ENCODE measurements at regions not wholly inside any gene's neighbourhood (a gene's known extent, or its start where the extent isn't known, plus 50 kb on each side); places are given as distances from the start of the nearest gene placed in this dataset.

DNA sequence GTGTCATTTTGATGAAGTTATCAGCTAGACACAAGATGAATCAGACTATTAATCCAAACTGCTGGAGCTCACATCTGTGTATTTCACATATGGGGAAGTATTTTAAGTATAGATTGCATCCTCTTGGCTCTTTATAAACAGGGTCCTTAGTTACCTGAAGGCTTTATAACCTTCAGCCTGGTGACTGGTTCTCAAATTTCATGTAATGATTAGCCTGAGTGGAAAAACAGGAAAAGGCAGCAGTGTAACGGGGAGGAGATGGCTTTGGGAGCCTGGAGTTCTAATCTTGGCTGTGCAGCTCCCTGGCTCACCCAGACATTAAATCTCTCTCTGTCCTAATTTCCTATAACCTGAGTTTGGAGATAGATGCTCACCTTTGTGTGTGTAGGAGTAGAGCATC lies 103.8 kb upstream of the HPF1 start:
- Histone ChIP-seq H3K9me3 (no peaks in the 10 kb centered on the region), H3K36me3 (no peaks in the 10 kb centered on the region), H3K27me3 (peaks cover 0 to 3% (median 0%) of the 10 kb centered on the region in 4 donors), H3K4me3 (no peak overlapping the region), H3K4me1 (no peaks in the 10 kb centered on the region), H3K27ac (no peak overlapping the region)
- DNase-seq = no peak
- intact Hi-C loops (cut with DNase I) = no loop called here
- TF ChIP-seq POLR2A (IDR thresholded peaks at IDR 0.05) = no peak
- TF ChIP-seq, protein P1, sequence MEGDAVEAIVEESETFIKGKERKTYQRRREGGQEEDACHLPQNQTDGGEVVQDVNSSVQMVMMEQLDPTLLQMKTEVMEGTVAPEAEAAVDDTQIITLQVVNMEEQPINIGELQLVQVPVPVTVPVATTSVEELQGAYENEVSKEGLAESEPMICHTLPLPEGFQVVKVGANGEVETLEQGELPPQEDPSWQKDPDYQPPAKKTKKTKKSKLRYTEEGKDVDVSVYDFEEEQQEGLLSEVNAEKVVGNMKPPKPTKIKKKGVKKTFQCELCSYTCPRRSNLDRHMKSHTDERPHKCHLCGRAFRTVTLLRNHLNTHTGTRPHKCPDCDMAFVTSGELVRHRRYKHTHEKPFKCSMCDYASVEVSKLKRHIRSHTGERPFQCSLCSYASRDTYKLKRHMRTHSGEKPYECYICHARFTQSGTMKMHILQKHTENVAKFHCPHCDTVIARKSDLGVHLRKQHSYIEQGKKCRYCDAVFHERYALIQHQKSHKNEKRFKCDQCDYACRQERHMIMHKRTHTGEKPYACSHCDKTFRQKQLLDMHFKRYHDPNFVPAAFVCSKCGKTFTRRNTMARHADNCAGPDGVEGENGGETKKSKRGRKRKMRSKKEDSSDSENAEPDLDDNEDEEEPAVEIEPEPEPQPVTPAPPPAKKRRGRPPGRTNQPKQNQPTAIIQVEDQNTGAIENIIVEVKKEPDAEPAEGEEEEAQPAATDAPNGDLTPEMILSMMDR (IDR thresholded peaks at IDR 0.05) = no peak
- 13 to 14% methylated on average over 1 of the region's 1 CpG for WGBS, 2 donors

DNA sequence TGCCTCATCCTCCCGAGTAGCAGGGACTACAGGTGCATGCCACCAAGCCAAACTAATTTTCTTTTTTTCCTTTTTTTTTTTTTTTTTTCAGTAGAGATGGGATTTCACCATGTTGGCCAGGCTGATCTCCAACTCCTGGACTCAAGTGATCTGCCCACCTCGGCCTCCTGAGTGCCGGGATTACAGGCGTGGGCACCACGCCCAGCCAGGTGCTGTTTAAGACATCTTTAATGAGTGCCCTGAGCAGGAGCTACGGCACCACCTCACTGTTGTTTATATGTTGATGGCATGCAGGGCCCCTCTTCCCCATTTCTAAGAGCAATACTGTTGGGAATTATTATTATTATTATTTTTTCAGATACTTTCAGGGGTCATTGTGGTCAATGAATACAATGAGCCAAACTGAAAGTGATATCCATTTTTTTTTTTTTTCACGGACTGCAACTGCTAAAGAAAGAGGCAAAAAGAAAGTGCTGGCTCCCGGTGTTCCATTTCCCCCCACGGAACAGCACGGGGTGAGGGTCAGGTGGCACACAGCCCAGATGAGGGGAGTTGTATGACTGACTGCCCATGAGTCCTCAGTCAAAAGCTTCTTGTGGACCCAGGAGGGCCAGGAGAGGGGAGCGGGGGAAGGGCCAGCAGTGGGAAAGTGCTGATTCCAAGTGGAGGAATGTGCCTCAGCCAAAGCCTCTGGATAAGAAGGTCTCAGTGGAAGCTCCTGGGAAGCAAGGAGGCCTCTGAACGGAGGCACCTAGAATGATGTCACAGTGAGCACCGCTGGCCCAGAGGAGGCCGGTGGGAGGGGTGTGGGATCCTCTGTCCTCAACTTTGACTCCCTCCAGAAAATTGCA lies 101.8 kb upstream of the HPF1 start:
- Histone ChIP-seq H3K4me1 (no peaks in the 10 kb centered on the region), H3K27me3 (peaks cover 0 to 3% (median 0%) of the 10 kb centered on the region in 4 donors), H3K9me3 (no peaks in the 10 kb centered on the region), H3K4me3 (no peak overlapping the region), H3K27ac (no peak overlapping the region), H3K36me3 (no peaks in the 10 kb centered on the region)
- TF ChIP-seq, protein P1 (IDR thresholded peaks at IDR 0.05) = no peak
- TF ChIP-seq POLR2A (IDR thresholded peaks at IDR 0.05) = no peak
- intact Hi-C loops (cut with DNase I) = no loop called here
- WGBS, 2 donors = 69 to 72% methylated on average over 14 of the region's 14 CpGs
- DNase-seq = no peak

DNA sequence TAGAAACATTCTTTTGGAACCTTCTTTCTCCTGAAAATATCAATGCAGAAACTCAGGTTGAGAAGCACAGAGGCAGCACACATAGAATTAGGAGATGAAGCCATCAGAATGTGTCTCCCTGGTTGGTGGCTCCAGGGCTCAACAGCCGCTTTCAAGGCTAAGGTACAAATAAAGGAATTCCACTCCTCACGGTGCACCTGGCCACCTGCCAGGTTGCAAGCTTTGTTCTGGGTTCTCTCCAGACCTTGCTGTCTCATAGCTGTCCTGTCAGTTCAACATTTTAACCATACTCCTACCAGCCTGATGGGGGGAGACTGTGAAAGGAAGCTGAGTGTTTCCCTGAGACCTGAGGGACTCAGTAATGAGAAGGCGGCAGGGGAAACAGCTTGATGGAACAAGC lies 96.3 kb upstream of the HPF1 start:
- no peak for TF ChIP-seq POLR2A (IDR thresholded peaks at IDR 0.05)
- TF ChIP-seq, protein P1 (IDR thresholded peaks at IDR 0.05) = no peak
- intact Hi-C loops (cut with DNase I) = no loop called here
- peaks cover 0 to 20% (median 4%) of the 10 kb centered on the region in 3 donors for H3K4me1 ChIP-seq
- no peaks in the 10 kb centered on the region for H3K36me3 ChIP-seq
- H3K9me3 ChIP-seq = no peaks in the 10 kb centered on the region
- WGBS, 2 donors = 34 to 41% methylated on average over 3 of the region's 3 CpGs
- no peaks in the 10 kb centered on the region for H3K27me3 ChIP-seq
- H3K4me3 ChIP-seq = no peak overlapping the region
- no peak overlapping the region for H3K27ac ChIP-seq
- DNase-seq = no peak

DNA sequence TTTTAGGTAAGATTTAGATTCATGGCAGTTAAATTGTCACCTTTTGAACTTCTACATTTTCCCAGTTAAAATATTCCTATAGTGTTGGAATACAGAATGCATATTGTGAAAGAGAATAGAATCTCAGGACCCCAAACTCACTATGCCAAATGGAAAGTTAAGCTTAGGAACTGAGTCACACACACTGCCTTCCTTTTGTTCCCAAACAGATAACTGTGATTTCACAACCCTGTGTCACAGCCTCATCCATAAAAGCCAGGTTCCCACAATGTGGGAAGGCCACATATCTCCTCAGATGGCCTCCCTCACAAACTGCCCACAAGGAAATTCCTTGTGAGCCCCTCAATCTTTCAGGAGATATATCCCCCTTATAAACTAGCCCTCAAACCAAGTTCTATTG lies 94.7 kb upstream of the HPF1 start:
- DNase-seq = no peak
- no peak overlapping the region for H3K27ac ChIP-seq
- H3K36me3 ChIP-seq = no peaks in the 10 kb centered on the region
- H3K4me1 ChIP-seq = peaks cover 0 to 33% (median 6%) of the 10 kb centered on the region in 3 donors
- intact Hi-C loops (cut with DNase I) = no loop called here
- no peaks in the 10 kb centered on the region for H3K9me3 ChIP-seq
- no peak overlapping the region for H3K4me3 ChIP-seq
- TF ChIP-seq POLR2A (IDR thresholded peaks at IDR 0.05) = no peak
- no peaks in the 10 kb centered on the region for H3K27me3 ChIP-seq

DNA sequence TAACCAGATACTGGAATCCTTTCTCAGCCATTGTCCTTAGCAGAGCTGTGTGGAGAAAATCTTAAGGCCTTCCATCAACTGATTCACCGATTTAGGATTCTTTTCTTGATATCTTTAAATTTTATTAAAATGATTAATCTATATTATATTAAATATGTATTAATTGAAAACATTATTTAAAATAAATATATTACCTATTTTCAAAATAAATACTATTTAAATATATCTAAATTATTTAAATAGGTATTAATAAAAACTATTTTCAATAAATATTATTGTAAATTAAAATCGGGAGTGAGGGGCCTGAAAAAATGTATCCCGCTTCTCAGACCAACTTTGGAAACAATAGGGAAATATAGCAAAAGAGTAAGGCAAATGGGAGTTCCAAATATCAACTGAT lies 94.0 kb upstream of the HPF1 start:
- no peak for DNase-seq
- Histone ChIP-seq H3K27me3 (no peaks in the 10 kb centered on the region), H3K4me1 (peaks cover 0 to 35% (median 6%) of the 10 kb centered on the region in 3 donors), H3K4me3 (no peak overlapping the region), H3K9me3 (no peaks in the 10 kb centered on the region), H3K27ac (no peak overlapping the region), H3K36me3 (no peaks in the 10 kb centered on the region)
- TF ChIP-seq POLR2A (IDR thresholded peaks at IDR 0.05) = no peak
- TF ChIP-seq, protein P1 (IDR thresholded peaks at IDR 0.05) = no peak
- 94% methylated on average over 3 of the region's 3 CpGs for WGBS, 2 donors
- intact Hi-C loops (cut with DNase I) = no loop called here

Data from esophagus squamous epithelium (tissue), 5 donors.